Erythroblast (primary cell): ENCODE measurements at regions not wholly inside any gene's neighbourhood (a gene's known extent, or its start where the extent isn't known, plus 50 kb on each side); places are given as distances from the start of the nearest gene placed in this dataset.

ENCODE experiments used
- DNase-seq, 2 experiments: peaks; one replicate each; lab custom pipeline; 2025; lab: John Stamatoyannopoulos, UW
- GATA1 ChIP-seq: IDR thresholded peaks from 2 replicates; pipeline ENCODE4 v1.6.1; 2011; ENCODE audit warnings: low read depth, mild to moderate bottlenecking, control low read depth, low read length, moderate library complexity
- POLR2A ChIP-seq: IDR thresholded peaks from 2 replicates; pipeline ENCODE4 v1.6.1; 2011; ENCODE audit warnings: mild to moderate bottlenecking, low read length

- TF ChIP-seq GATA1 (no peak), POLR2A (no peak)
Measured at GRCh38 chr17:79545251-79546005, 65.4 kb downstream of the RBFOX3 start.

GRCh38 chr17:79544142-79544914, 66.5 kb downstream of the RBFOX3 start:
- no peak for TF ChIP-seq GATA1
- no peak for TF ChIP-seq POLR2A
- no peak for DNase-seq

More at GRCh38 chr17:79545251-79546005, 65.4 kb downstream of the RBFOX3 start:
- DNase-seq = no peak

- TF ChIP-seq POLR2A (no peak), GATA1 (no peak)
- no peak for DNase-seq
Measured at GRCh38 chr17:79543531-79543930, 67.3 kb downstream of the RBFOX3 start.

GRCh38 chr17:79542718-79543117, 68.1 kb downstream of the RBFOX3 start:
- no peak for TF ChIP-seq POLR2A
- TF ChIP-seq GATA1 = no peak
- no peak for DNase-seq

- DNase-seq = no peak
Measured at GRCh38 chr17:79541056-79541850, 69.6 kb downstream of the RBFOX3 start.

GRCh38 chr17:79539944-79540705, 70.7 kb downstream of the RBFOX3 start:
- no peak for DNase-seq

More at GRCh38 chr17:79541056-79541850, 69.6 kb downstream of the RBFOX3 start:
- TF ChIP-seq GATA1 = no peak
- TF ChIP-seq POLR2A = no peak

GRCh38 chr17:79538291-79538690, 72.6 kb downstream of the RBFOX3 start:
- DNase-seq = no peak
- TF ChIP-seq GATA1 (no peak), POLR2A (no peak)

More at GRCh38 chr17:79539944-79540705, 70.7 kb downstream of the RBFOX3 start:
- TF ChIP-seq GATA1 = no peak
- TF ChIP-seq POLR2A = no peak

GRCh38 chr17:79537686-79538085, 73.2 kb downstream of the RBFOX3 start:
- TF ChIP-seq POLR2A (no peak), GATA1 (no peak)
- no peak for DNase-seq

- no peak for TF ChIP-seq POLR2A
- TF ChIP-seq GATA1 = no peak
- DNase-seq = no peak
Measured at GRCh38 chr17:79537061-79537460, 73.8 kb downstream of the RBFOX3 start.

GRCh38 chr17:79536212-79536840, 74.5 kb downstream of the RBFOX3 start:
- TF ChIP-seq POLR2A (no peak), GATA1 (no peak)
- no peak for DNase-seq

GRCh38 chr17:79535728-79536025, 75.2 kb downstream of the RBFOX3 start:
- DNase-seq = no peak
- TF ChIP-seq POLR2A = no peak
- TF ChIP-seq GATA1 = no peak

GRCh38 chr17:79534851-79535727, 75.8 kb downstream of the RBFOX3 start:
- no peak for TF ChIP-seq POLR2A
- no peak for TF ChIP-seq GATA1
- DNase-seq = no peak
